Coronary artery (tissue), 2 donors: ENCODE measurements at regions not wholly inside any gene's neighbourhood (a gene's known extent, or its start where the extent isn't known, plus 50 kb on each side); places are given as distances from the start of the nearest gene placed in this dataset.

Source experiments
- DNase-seq: peaks from one replicate; pipeline ENCODE4 v3.0.0-alpha.2; 2017; ENCODE audit warnings: low spot score
- H3K27ac ChIP-seq, 2 donors: fragments of 200-600 bp; sonication (generic); one replicate each; pipeline ENCODE4 v1.5.1; 2016 to 2019
- H3K4me3 ChIP-seq: fragments of 200-600 bp; sonication (generic); 2 replicates; pipeline ENCODE4 v1.5.1; 2016; ENCODE audit warnings: mild to moderate bottlenecking, moderate library complexity
- CTCF ChIP-seq: fragments of 200-600 bp; sonication (generic); IDR thresholded peaks from one replicate; pipeline ENCODE4 v1.5.1; 2019; ENCODE audit warnings: antibody characterized with exemption

- TF ChIP-seq CTCF: no peak
- DNase-seq: no peak
- H3K27ac ChIP-seq: no peak overlapping the region
- no peak overlapping the region for H3K4me3 ChIP-seq
Observed at GRCh38 chr6:74997646-74998045, 208.2 kb downstream of the COL12A1 start.

DNA sequence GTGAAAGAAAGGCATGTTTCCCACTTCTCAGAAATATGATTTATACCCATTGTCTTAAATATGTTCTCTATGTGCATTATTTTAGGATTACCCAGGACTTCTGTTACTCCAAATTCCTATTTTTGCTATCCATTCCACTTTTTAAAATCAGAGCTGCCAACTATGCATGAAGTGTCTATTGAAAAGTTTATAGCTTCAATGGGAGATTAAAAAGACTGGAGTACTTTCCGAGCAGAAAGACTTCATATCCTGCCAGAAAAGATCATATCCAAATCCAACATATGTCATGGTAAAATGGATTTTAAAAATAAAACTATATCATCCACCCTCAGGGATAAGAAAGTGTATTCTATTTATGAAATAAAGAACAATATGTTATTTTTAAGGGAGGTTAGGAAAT is 212.7 kb downstream of the COL12A1 start:
- TF ChIP-seq CTCF: no peak
- Histone ChIP-seq H3K27ac (no peak overlapping the region), H3K4me3 (no peak overlapping the region)
- no peak for DNase-seq

- no peak overlapping the region for H3K4me3 ChIP-seq
- H3K27ac ChIP-seq: no peak overlapping the region
- DNase-seq: no peak
- no peak for TF ChIP-seq CTCF
Observed at GRCh38 chr6:74991573-74992332, 214.1 kb downstream of the COL12A1 start.

GRCh38 chr6:74979065-74979766 is 226.6 kb downstream of the COL12A1 start:
- no peak for DNase-seq
- H3K4me3 ChIP-seq: no peak overlapping the region
- no peak for TF ChIP-seq CTCF
- H3K27ac ChIP-seq: no peak overlapping the region

DNA sequence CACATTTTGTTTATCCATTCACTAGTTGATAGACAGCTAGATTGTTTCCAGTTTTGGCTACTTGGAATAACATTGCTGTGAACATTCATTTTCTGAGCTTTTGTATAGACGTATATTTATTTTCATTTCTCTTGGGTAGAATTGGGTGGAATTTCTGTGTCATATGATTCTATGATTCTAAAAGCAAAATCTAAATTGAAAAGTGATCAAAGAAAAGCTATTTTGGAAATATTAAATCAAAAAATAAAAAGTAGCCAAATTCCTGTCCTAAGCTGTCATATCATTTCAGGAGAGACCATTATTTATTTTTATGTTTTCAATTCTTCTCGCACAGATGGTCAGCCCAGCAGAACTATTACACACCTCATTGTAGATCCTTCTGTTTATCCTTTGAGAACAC is 229.2 kb downstream of the COL12A1 start:
- Histone ChIP-seq H3K4me3 (no peak overlapping the region), H3K27ac (no peak overlapping the region)
- no peak for DNase-seq
- TF ChIP-seq CTCF: no peak

DNA sequence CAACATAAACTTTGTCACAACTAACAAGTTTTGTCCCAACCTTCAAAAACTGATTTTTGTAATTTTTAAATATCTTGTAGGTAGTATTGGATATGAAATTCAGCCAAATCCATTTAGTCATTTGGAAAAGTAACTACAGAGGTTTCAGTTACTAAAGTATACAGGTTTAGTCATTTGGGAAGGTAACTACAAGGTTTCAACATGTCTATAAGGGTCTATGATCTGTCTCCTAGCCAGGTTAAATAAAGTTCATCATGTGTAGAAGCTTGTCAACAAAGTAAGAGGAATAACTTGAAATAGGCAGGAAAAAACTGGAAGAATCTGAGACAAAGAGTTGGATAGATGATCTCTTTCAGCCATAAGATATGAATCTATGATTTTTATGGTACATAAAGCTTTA is 229.8 kb downstream of the COL12A1 start:
- no peak for TF ChIP-seq CTCF
- no peak overlapping the region for H3K27ac ChIP-seq
- no peak for DNase-seq
- no peak overlapping the region for H3K4me3 ChIP-seq

GRCh38 chr6:74973591-74973990 is 232.3 kb downstream of the COL12A1 start:
- no peak for TF ChIP-seq CTCF
- Histone ChIP-seq H3K27ac (no peak overlapping the region), H3K4me3 (no peak overlapping the region)
- no peak for DNase-seq
